Neural progenitor cell (in vitro differentiated cells): ENCODE measurements at regions not wholly inside any gene's neighbourhood (a gene's known extent, or its start where the extent isn't known, plus 50 kb on each side); places are given as distances from the start of the nearest gene placed in this dataset.

Experiments used
- DNase-seq: peaks from one replicate; pipeline ENCODE4 v3.0.0-alpha.2; 2016; ENCODE audit warnings: low spot score
- H2AFZ ChIP-seq: fragments of 200-600 bp; sonication (generic); replicated peaks from 2 replicates; pipeline ENCODE4 v1.6.1; 2016; ENCODE audit warnings: antibody characterized with exemption
- H3F3A ChIP-seq: fragments of 200-600 bp; sonication (generic); 2 replicates; pipeline ENCODE4 v1.6.1; 2016; ENCODE audit warnings: antibody characterized with exemption, low read depth
- H3K27ac ChIP-seq: fragments of 200-600 bp; sonication (generic); 2 replicates; pipeline ENCODE4 v1.5.1; 2016; ENCODE audit warnings: mild to moderate bottlenecking
- H3K27me3 ChIP-seq: fragments of 200-600 bp; sonication (generic); 2 replicates; pipeline ENCODE4 v1.6.1; 2016; ENCODE audit warnings: mild to moderate bottlenecking, moderate library complexity
- H3K36me3 ChIP-seq: fragments of 200-600 bp; sonication (generic); 2 replicates; pipeline ENCODE4 v1.5.1; 2016
- H3K4me1 ChIP-seq: fragments of 200-600 bp; sonication (generic); 2 replicates; pipeline ENCODE4 v1.6.1; 2016; ENCODE audit warnings: mixed run types
- H3K4me2 ChIP-seq: fragments of 200-600 bp; sonication (generic); 2 replicates; pipeline ENCODE4 v1.6.1; 2016
- H3K4me3 ChIP-seq: fragments of 200-600 bp; sonication (generic); 2 replicates; pipeline ENCODE4 v1.5.1; 2016
- H3K79me2 ChIP-seq: fragments of 200-600 bp; sonication (generic); 2 replicates; pipeline ENCODE4 v1.6.1; 2016; ENCODE audit warnings: low read depth
- H3K9ac ChIP-seq: fragments of 200-600 bp; sonication (generic); 2 replicates; pipeline ENCODE4 v1.6.1; 2016
- H3K9me3 ChIP-seq: fragments of 200-600 bp; sonication (generic); 2 replicates; pipeline ENCODE4 v1.5.1; 2016; ENCODE audit warnings: low read depth
- H4K20me1 ChIP-seq: fragments of 200-600 bp; sonication (generic); 2 replicates; pipeline ENCODE4 v1.6.1; 2016; ENCODE audit warnings: low read depth
- H3K27ac Mint-ChIP-seq: 3 replicates; pipeline ENCODE4 v1.8.0; 2021; ENCODE audit warnings: mixed read lengths
- H3K27me3 Mint-ChIP-seq: 2 replicates; pipeline ENCODE4 v1.8.0; 2022; ENCODE audit warnings: low read depth, mild to moderate bottlenecking, inconsistent platforms, moderate library complexity, mixed read lengths; ENCODE audit not compliant: insufficient read depth
- H3K36me3 Mint-ChIP-seq: 3 replicates; pipeline ENCODE4 v1.8.0; 2021; ENCODE audit warnings: mixed read lengths
- H3K4me1 Mint-ChIP-seq: 3 replicates; pipeline ENCODE4 v1.8.0; 2021; ENCODE audit warnings: mixed read lengths
- H3K4me3 Mint-ChIP-seq: 3 replicates; pipeline ENCODE4 v1.8.0; 2021; ENCODE audit warnings: mild to moderate bottlenecking, moderate library complexity, mixed read lengths
- H3K9me3 Mint-ChIP-seq: 3 replicates; pipeline ENCODE4 v1.8.0; 2020; ENCODE audit warnings: mixed read lengths
- EZH2 ChIP-seq: fragments of 200-600 bp; sonication (generic); IDR thresholded peaks from 2 replicates; pipeline ENCODE4 v1.6.1; 2017; ENCODE audit warnings: antibody characterized with exemption, mild to moderate bottlenecking, moderate library complexity
- EZH2phosphoT487 ChIP-seq: fragments of 200-600 bp; sonication (generic); IDR thresholded peaks from 2 replicates; pipeline ENCODE4 v1.6.1; 2017; ENCODE audit warnings: antibody characterized with exemption
- TF ChIP-seq, protein P1 (sequence below): fragments of 200-600 bp; sonication (generic); IDR thresholded peaks from 2 replicates; pipeline ENCODE4 v1.5.1; 2017; ENCODE audit warnings: antibody characterized with exemption, mild to moderate bottlenecking

DNA sequence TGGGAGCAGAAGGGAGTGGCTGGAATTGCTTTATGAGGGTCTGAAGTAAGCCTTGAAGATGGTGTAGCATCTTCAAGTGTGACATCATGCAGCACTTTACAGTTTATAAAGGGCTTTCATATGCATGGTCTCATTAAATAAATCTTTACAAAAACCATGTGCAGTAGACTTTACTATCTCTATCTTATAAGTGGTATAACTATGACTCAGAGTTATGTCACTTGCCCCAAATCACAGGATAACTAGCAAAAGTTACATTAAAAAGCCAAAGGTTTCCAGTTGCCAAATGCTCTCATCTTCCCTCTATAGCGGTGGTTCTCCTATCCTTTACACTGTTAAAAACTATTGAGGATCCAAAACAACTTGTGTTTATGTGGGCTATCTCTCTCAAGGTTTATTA lies 687.7 kb upstream of the MARCKS start:
- Histone ChIP-seq H3K79me2 (no peaks in the 10 kb centered on the region), H3K4me3 (no peak overlapping the region), H3K4me2 (no peak overlapping the region), H3K9ac (no peak overlapping the region), H3K4me1 (no peaks in the 10 kb centered on the region), H3K27me3 (no peaks in the 10 kb centered on the region), H3K36me3 (no peaks in the 10 kb centered on the region), H2AFZ (no peak overlapping the region), H3K27ac (no peak overlapping the region), H3F3A (no peaks in the 10 kb centered on the region), H4K20me1 (no peaks in the 10 kb centered on the region), H3K9me3 (no peaks in the 10 kb centered on the region)
- Mint-ChIP-seq H3K27ac (no peak overlapping the region), H3K4me3 (no peak overlapping the region), H3K9me3 (peaks cover 7% of the 10 kb centered on the region), H3K4me1 (peaks cover 12% of the 10 kb centered on the region), H3K27me3 (no peaks in the 10 kb centered on the region), H3K36me3 (no peaks in the 10 kb centered on the region)
- no peak for DNase-seq
- TF ChIP-seq EZH2 = no peak
- no peak for TF ChIP-seq EZH2phosphoT487
- TF ChIP-seq, protein P1, sequence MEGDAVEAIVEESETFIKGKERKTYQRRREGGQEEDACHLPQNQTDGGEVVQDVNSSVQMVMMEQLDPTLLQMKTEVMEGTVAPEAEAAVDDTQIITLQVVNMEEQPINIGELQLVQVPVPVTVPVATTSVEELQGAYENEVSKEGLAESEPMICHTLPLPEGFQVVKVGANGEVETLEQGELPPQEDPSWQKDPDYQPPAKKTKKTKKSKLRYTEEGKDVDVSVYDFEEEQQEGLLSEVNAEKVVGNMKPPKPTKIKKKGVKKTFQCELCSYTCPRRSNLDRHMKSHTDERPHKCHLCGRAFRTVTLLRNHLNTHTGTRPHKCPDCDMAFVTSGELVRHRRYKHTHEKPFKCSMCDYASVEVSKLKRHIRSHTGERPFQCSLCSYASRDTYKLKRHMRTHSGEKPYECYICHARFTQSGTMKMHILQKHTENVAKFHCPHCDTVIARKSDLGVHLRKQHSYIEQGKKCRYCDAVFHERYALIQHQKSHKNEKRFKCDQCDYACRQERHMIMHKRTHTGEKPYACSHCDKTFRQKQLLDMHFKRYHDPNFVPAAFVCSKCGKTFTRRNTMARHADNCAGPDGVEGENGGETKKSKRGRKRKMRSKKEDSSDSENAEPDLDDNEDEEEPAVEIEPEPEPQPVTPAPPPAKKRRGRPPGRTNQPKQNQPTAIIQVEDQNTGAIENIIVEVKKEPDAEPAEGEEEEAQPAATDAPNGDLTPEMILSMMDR = no peak

DNA sequence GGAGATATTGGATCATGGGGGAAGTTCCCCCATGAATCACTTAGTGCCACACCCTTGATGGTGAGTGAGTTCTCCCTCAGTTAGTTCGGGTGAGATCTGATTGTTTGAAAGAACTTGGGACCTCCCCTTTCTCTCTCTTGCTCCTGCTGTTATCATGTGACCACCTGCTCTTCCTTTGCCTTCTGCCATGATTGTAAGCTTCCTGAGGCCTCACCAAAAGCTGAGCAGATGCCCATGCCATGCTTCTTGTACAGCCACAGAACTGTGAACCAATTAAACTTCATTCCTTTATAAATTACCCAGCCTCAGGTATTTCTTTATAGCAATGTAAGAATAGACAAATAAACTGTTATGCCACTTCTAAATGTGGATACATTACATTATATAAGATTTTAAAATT lies 686.7 kb upstream of the MARCKS start:
- H3K4me2 ChIP-seq = no peak overlapping the region
- TF ChIP-seq, protein P1 = no peak
- TF ChIP-seq EZH2phosphoT487 (no peak), EZH2 (no peak)
- no peak overlapping the region for H3K4me3 Mint-ChIP-seq

DNA sequence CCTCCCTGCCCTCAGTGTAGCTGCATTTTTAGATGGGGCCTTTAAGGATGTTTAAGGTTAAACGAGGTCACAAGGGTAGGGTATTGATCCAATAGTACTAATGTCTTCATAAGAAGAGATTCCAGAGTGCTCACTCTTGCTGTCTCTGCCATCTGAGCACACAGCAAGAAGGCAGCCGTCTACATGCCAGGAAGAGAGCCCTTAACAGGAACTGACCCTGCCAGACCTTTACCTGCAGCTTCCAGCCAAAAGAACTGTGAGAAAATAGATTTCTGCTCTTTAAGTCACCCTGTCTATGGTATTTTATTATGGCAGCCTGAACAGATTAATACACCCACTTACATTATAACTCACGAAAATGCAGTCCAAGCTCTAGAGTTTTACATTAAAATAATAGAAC lies 685.3 kb upstream of the MARCKS start:
- no peak overlapping the region for H3K27ac Mint-ChIP-seq
- Histone ChIP-seq H3K27me3 (no peaks in the 10 kb centered on the region), H3K4me1 (no peaks in the 10 kb centered on the region), H3K27ac (no peak overlapping the region), H4K20me1 (no peaks in the 10 kb centered on the region), H3K79me2 (no peaks in the 10 kb centered on the region), H3K4me3 (no peak overlapping the region), H3F3A (no peaks in the 10 kb centered on the region), H3K36me3 (no peaks in the 10 kb centered on the region), H3K4me2 (no peak overlapping the region), H3K9me3 (no peaks in the 10 kb centered on the region), H3K9ac (no peak overlapping the region), H2AFZ (no peak overlapping the region)
- TF ChIP-seq EZH2 (no peak), EZH2phosphoT487 (no peak)
- TF ChIP-seq, protein P1 = no peak
- peaks cover 12% of the 10 kb centered on the region for H3K4me1 Mint-ChIP-seq
- no peak for DNase-seq
- H3K9me3 Mint-ChIP-seq = peaks cover 8% of the 10 kb centered on the region
- H3K4me3 Mint-ChIP-seq = no peak overlapping the region
- H3K27me3 Mint-ChIP-seq = peaks cover 3% of the 10 kb centered on the region
- no peaks in the 10 kb centered on the region for H3K36me3 Mint-ChIP-seq

More for the DNA sequence above, 686.7 kb upstream of the MARCKS start:
- Mint-ChIP-seq H3K27ac (no peak overlapping the region), H3K27me3 (peaks cover 3% of the 10 kb centered on the region), H3K4me1 (peaks cover 12% of the 10 kb centered on the region), H3K9me3 (peaks cover 7% of the 10 kb centered on the region), H3K36me3 (no peaks in the 10 kb centered on the region)
- Histone ChIP-seq H3K27ac (no peak overlapping the region), H3K79me2 (no peaks in the 10 kb centered on the region), H3F3A (no peaks in the 10 kb centered on the region), H3K9me3 (no peaks in the 10 kb centered on the region), H3K36me3 (no peaks in the 10 kb centered on the region), H3K4me1 (no peaks in the 10 kb centered on the region), H3K4me3 (no peak overlapping the region), H4K20me1 (no peaks in the 10 kb centered on the region), H3K27me3 (no peaks in the 10 kb centered on the region), H3K9ac (no peak overlapping the region), H2AFZ (no peak overlapping the region)
- no peak for DNase-seq
